PC-9 (cell line): ENCODE measurements at regions not wholly inside any gene's neighbourhood (a gene's known extent, or its start where the extent isn't known, plus 50 kb on each side); places are given as distances from the start of the nearest gene placed in this dataset.

Source experiments
- EZH2 ChIP-seq: fragments of 200-600 bp; sonication (generic); IDR thresholded peaks from 2 replicates; pipeline ENCODE4 v1.8.0; 2017; ENCODE audit warnings: antibody characterized with exemption, low read depth
- TF ChIP-seq, protein P1 (sequence below): fragments of 200-600 bp; sonication (generic); conservative IDR thresholded peaks from 2 replicates; pipeline ENCODE4 v1.6.1; 2017; ENCODE audit warnings: mixed run types, antibody characterized with exemption, mild to moderate bottlenecking, moderate library complexity

DNA sequence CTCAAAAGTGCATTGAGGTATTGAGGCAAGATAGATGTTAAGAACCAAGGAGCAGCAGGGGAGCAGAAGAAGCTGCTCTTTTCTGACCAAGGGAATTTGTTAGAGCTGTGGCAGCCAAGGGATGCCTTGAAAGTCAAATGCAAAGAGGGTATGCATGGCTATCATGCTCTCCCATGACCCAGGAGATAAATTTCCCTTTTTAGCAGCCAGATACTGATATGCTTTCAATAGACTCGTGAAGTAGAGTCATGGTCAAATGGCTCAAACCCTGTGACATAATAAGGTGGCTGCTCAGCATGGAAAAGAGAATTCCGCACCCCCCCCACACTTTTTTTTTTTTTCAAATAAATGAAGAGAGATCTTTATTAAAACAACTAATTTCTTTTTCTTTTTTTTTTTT lies 180.9 kb upstream of the ACTBL2 start:
- TF ChIP-seq, protein P1, sequence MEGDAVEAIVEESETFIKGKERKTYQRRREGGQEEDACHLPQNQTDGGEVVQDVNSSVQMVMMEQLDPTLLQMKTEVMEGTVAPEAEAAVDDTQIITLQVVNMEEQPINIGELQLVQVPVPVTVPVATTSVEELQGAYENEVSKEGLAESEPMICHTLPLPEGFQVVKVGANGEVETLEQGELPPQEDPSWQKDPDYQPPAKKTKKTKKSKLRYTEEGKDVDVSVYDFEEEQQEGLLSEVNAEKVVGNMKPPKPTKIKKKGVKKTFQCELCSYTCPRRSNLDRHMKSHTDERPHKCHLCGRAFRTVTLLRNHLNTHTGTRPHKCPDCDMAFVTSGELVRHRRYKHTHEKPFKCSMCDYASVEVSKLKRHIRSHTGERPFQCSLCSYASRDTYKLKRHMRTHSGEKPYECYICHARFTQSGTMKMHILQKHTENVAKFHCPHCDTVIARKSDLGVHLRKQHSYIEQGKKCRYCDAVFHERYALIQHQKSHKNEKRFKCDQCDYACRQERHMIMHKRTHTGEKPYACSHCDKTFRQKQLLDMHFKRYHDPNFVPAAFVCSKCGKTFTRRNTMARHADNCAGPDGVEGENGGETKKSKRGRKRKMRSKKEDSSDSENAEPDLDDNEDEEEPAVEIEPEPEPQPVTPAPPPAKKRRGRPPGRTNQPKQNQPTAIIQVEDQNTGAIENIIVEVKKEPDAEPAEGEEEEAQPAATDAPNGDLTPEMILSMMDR = no peak
- TF ChIP-seq EZH2 = no peak
